Parathyroid adenoma (tissue), 2 donors: ENCODE measurements at regions not wholly inside any gene's neighbourhood (a gene's known extent, or its start where the extent isn't known, plus 50 kb on each side); places are given as distances from the start of the nearest gene placed in this dataset.
"Not testable (repeated sequence)": the region's sequence is repeated elsewhere in the genome, so short reads cannot be mapped to it uniquely, and the experiment has no call there.

Source experiments
- H2AFZ ChIP-seq: fragments of 300-600 bp; sonication (generic); one replicate; pipeline ENCODE4 v1.7.0; 2017; ENCODE audit warnings: antibody characterized with exemption, mild to moderate bottlenecking
- H3K27ac ChIP-seq: fragments of 300-600 bp; sonication (generic); one replicate; pipeline ENCODE4 v1.7.0; 2017
- H3K27me3 ChIP-seq: fragments of 300-600 bp; sonication (generic); one replicate; pipeline ENCODE4 v1.7.0; 2017; ENCODE audit warnings: low read length; ENCODE audit not compliant: control insufficient read depth, insufficient read depth
- H3K36me3 ChIP-seq: fragments of 300-600 bp; sonication (generic); one replicate; pipeline ENCODE4 v1.7.0; 2017; ENCODE audit warnings: low read length; ENCODE audit not compliant: control insufficient read depth, insufficient read depth
- H3K4me1 ChIP-seq: fragments of 300-600 bp; sonication (generic); one replicate; pipeline ENCODE4 v1.7.0; 2017; ENCODE audit warnings: control low read depth
- H3K4me2 ChIP-seq: fragments of 300-600 bp; sonication (generic); one replicate; pipeline ENCODE4 v1.7.0; 2017; ENCODE audit warnings: low read length
- H3K4me3 ChIP-seq: fragments of 300-600 bp; sonication (generic); one replicate; pipeline ENCODE4 v1.7.0; 2017; ENCODE audit warnings: low read depth, low read length
- H3K79me2 ChIP-seq: fragments of 300-600 bp; sonication (generic); one replicate; pipeline ENCODE4 v1.7.0; 2017; ENCODE audit warnings: control low read depth
- H3K9ac ChIP-seq: fragments of 300-600 bp; sonication (generic); one replicate; pipeline ENCODE4 v1.7.0; 2017; ENCODE audit warnings: mild to moderate bottlenecking
- H3K9me3 ChIP-seq: fragments of 300-600 bp; sonication (generic); one replicate; pipeline ENCODE4 v1.7.0; 2017; ENCODE audit warnings: low read length; ENCODE audit not compliant: control insufficient read depth
- CTCF ChIP-seq: fragments of 300-600 bp; sonication (generic); IDR thresholded peaks from one replicate; pipeline ENCODE4 v1.7.0; 2017; ENCODE audit warnings: antibody characterized with exemption, mild to moderate bottlenecking
- donor health status: primary hyperparathyroidism.

GRCh38 chr2:199189229-199189628 is 268.5 kb downstream of the SATB2 start:
- Histone ChIP-seq H3K4me1 (no peaks in the 10 kb centered on the region), H3K4me3 (no peak overlapping the region), H3K9me3 (no peaks in the 10 kb centered on the region), H3K27me3 (no peaks in the 10 kb centered on the region), H3K36me3 (no peaks in the 10 kb centered on the region), H3K79me2 (no peaks in the 10 kb centered on the region), H3K27ac (no peak overlapping the region), H2AFZ (no peak overlapping the region), H3K4me2 (no peak overlapping the region), H3K9ac (no peak overlapping the region)
- no peak for TF ChIP-seq CTCF

GRCh38 chr2:199186301-199186751 is 271.4 kb downstream of the SATB2 start:
- Histone ChIP-seq H3K4me2 (no peak overlapping the region), H3K79me2 (no peaks in the 10 kb centered on the region), H3K9me3 (no peaks in the 10 kb centered on the region), H3K36me3 (no peaks in the 10 kb centered on the region), H3K4me1 (no peaks in the 10 kb centered on the region), H2AFZ (no peak overlapping the region), H3K9ac (no peak overlapping the region), H3K4me3 (no peak overlapping the region), H3K27me3 (no peaks in the 10 kb centered on the region), H3K27ac (no peak overlapping the region)
- no peak for TF ChIP-seq CTCF

GRCh38 chr2:199185174-199185573 is 272.6 kb downstream of the SATB2 start:
- H3K27ac ChIP-seq, H3K27me3 ChIP-seq, H3K4me3 ChIP-seq, H3K79me2 ChIP-seq, H2AFZ ChIP-seq, H3K4me2 ChIP-seq, H3K9ac ChIP-seq, H3K4me1 ChIP-seq, H3K9me3 ChIP-seq, H3K36me3 ChIP-seq: not testable (repeated sequence)

GRCh38 chr2:199163613-199164458 is 293.9 kb downstream of the SATB2 start:
- no peak overlapping the region for H3K27ac ChIP-seq
- H3K4me1 ChIP-seq = no peaks in the 10 kb centered on the region
- H3K79me2 ChIP-seq = no peaks in the 10 kb centered on the region
- no peak for TF ChIP-seq CTCF
- no peak overlapping the region for H3K9ac ChIP-seq
- no peak overlapping the region for H3K4me2 ChIP-seq
- H3K27me3 ChIP-seq = no peaks in the 10 kb centered on the region
- H3K9me3 ChIP-seq = no peaks in the 10 kb centered on the region
- H2AFZ ChIP-seq = no peak overlapping the region
- no peaks in the 10 kb centered on the region for H3K36me3 ChIP-seq
- no peak overlapping the region for H3K4me3 ChIP-seq

- TF ChIP-seq CTCF = no peak
- Histone ChIP-seq H3K27ac (no peak overlapping the region), H3K9ac (no peak overlapping the region), H3K36me3 (no peaks in the 10 kb centered on the region), H3K27me3 (no peaks in the 10 kb centered on the region), H3K9me3 (no peaks in the 10 kb centered on the region), H3K4me3 (no peak overlapping the region), H3K4me1 (no peaks in the 10 kb centered on the region), H2AFZ (no peak overlapping the region), H3K79me2 (no peaks in the 10 kb centered on the region), H3K4me2 (no peak overlapping the region)
Measured at GRCh38 chr2:199160677-199161465, 296.9 kb downstream of the SATB2 start.
